Esophagus squamous epithelium (tissue), 4 donors: ENCODE measurements at regions not wholly inside any gene's neighbourhood (a gene's known extent, or its start where the extent isn't known, plus 50 kb on each side); places are given as distances from the start of the nearest gene placed in this dataset.

ENCODE experiments used
- POLR2A ChIP-seq, 4 donors: fragments of 450-650 bp; IDR thresholded peaks; one replicate each; pipeline ENCODE4 v1.6.1; 2017; ENCODE audit warnings: antibody characterized with exemption in 4 of 4, mild to moderate bottlenecking in 4 of 4, moderate library complexity in 3 of 4
- TF ChIP-seq, protein P1 (sequence below), 6 experiments: fragments of 450-650 bp in 4 of 6; fragments of 200-600 bp in 2 of 6; sonication (generic) in 2 of 6; IDR thresholded peaks; one replicate each; pipeline ENCODE4 v1.5.1; 2016 to 2019; ENCODE audit warnings: antibody characterized with exemption in 6 of 6, mild to moderate bottlenecking in 4 of 6, moderate library complexity in 4 of 6

GRCh38 chr14:104443391-104444158, 136.0 kb upstream of the C14orf180 start:
- TF ChIP-seq, protein P1, sequence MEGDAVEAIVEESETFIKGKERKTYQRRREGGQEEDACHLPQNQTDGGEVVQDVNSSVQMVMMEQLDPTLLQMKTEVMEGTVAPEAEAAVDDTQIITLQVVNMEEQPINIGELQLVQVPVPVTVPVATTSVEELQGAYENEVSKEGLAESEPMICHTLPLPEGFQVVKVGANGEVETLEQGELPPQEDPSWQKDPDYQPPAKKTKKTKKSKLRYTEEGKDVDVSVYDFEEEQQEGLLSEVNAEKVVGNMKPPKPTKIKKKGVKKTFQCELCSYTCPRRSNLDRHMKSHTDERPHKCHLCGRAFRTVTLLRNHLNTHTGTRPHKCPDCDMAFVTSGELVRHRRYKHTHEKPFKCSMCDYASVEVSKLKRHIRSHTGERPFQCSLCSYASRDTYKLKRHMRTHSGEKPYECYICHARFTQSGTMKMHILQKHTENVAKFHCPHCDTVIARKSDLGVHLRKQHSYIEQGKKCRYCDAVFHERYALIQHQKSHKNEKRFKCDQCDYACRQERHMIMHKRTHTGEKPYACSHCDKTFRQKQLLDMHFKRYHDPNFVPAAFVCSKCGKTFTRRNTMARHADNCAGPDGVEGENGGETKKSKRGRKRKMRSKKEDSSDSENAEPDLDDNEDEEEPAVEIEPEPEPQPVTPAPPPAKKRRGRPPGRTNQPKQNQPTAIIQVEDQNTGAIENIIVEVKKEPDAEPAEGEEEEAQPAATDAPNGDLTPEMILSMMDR (IDR thresholded peaks at IDR 0.05) = no peak
- no peak for TF ChIP-seq POLR2A (IDR thresholded peaks at IDR 0.05)
